ENCODE measurements at regions not wholly inside any gene's neighbourhood (a gene's known extent, or its start where the extent isn't known, plus 50 kb on each side); places are given as distances from the start of the nearest gene placed in this dataset.

- H3K4me3 Mint-ChIP-seq: no peak overlapping the region
- Histone ChIP-seq H2AFZ (ENCODE audit: insufficient read depth, low read depth, low read length, poor library complexity, severe bottlenecking) (no peak overlapping the region), H3K4me2 (replicated peaks; ENCODE audit: extremely low read depth, low read length, poor library complexity, severe bottlenecking) (no peak overlapping the region), H3K4me1 (ENCODE audit: control insufficient read depth in 1 of 2, insufficient read depth in 2 of 2, low read length in 2 of 2) (no peaks in the 10 kb centered on the region), H4K20me1 (ENCODE audit: insufficient read depth, low read length) (no peaks in the 10 kb centered on the region), H3K27me3 (ENCODE audit: control insufficient read depth in 2 of 2, insufficient read depth in 2 of 2, low read length in 2 of 2) (no peaks in the 10 kb centered on the region), H3K9me3 (replicated peaks in 1 of 2; ENCODE audit: control insufficient read depth in 1 of 2, insufficient read depth in 1 of 2, low read length in 2 of 2) (peaks cover 7 to 21% of the 10 kb centered on the region in 2 donors), H3K79me2 (ENCODE audit: insufficient read depth, low read length) (no peaks in the 10 kb centered on the region), H3K27ac (ENCODE audit: low read depth in 1 of 2, low read length in 2 of 2) (no peak overlapping the region), H3K36me3 (replicated peaks in 1 of 2; ENCODE audit: control insufficient read depth in 1 of 2, insufficient read depth in 2 of 2, low read length in 2 of 2) (no peaks in the 10 kb centered on the region), H3K9ac (ENCODE audit: insufficient read depth, low read length, poor library complexity, severe bottlenecking) (no peak overlapping the region), H3K4me3 (replicated peaks in 1 of 3; ENCODE audit: low read depth in 2 of 3, low read length in 3 of 3) (no peak overlapping the region)
- intact Hi-C loops (cut with micrococcal nuclease): no loop called here
- DNase-seq: no peak
- no peak for TF ChIP-seq CTCF (IDR thresholded peaks at IDR 0.05)
- no peaks in the 10 kb centered on the region for H3K36me3 Mint-ChIP-seq
- whole genome bisulfite sequencing (ENCODE audit: insufficient coverage): 97% methylated on average over 12 of the region's 13 CpGs
- H3K27ac Mint-ChIP-seq: peak overlapping the region in 2 of 7 donors; percentile 20 to 37
- no peaks in the 10 kb centered on the region for H3K27me3 Mint-ChIP-seq (ENCODE audit: low read depth in 3 of 3)
- no peaks in the 10 kb centered on the region for H3K4me1 Mint-ChIP-seq
- peaks cover 7 to 28% (median 13%) of the 10 kb centered on the region in 7 donors for H3K9me3 Mint-ChIP-seq
These were observed 1623.0 kb downstream of the SLITRK1 start for GRCh38 chr13:82259284-82259683.

- TF ChIP-seq CTCF (IDR thresholded peaks at IDR 0.05): no peak
These were observed 1624.3 kb downstream of the SLITRK1 start for GRCh38 chr13:82257790-82258507.

More at GRCh38 chr13:82257790-82258507, 1624.3 kb downstream of the SLITRK1 start:
- H3K27ac Mint-ChIP-seq: no peak overlapping the region
- H3K9me3 ChIP-seq (replicated peaks in 1 of 2; ENCODE audit: control insufficient read depth in 1 of 2, insufficient read depth in 1 of 2, low read length in 2 of 2): peaks cover 7 to 21% of the 10 kb centered on the region in 2 donors
- H3K36me3 Mint-ChIP-seq: no peaks in the 10 kb centered on the region
- H3K4me1 ChIP-seq (ENCODE audit: control insufficient read depth in 1 of 2, insufficient read depth in 2 of 2, low read length in 2 of 2): no peaks in the 10 kb centered on the region
- no peaks in the 10 kb centered on the region for H3K36me3 ChIP-seq (replicated peaks in 1 of 2; ENCODE audit: control insufficient read depth in 1 of 2, insufficient read depth in 2 of 2, low read length in 2 of 2)
- intact Hi-C loops (cut with micrococcal nuclease): no loop called here
- H3K27me3 ChIP-seq (ENCODE audit: control insufficient read depth in 2 of 2, insufficient read depth in 2 of 2, low read length in 2 of 2): no peaks in the 10 kb centered on the region
- 95% methylated on average over 50 of the region's 56 CpGs for WGBS (ENCODE audit: insufficient coverage)
- no peak overlapping the region for H3K9ac ChIP-seq (ENCODE audit: insufficient read depth, low read length, poor library complexity, severe bottlenecking)
- no peak overlapping the region for H3K4me2 ChIP-seq (replicated peaks; ENCODE audit: extremely low read depth, low read length, poor library complexity, severe bottlenecking)
- no peaks in the 10 kb centered on the region for H3K27me3 Mint-ChIP-seq (ENCODE audit: low read depth in 3 of 3)
- H3K4me3 Mint-ChIP-seq: no peak overlapping the region
- H3K79me2 ChIP-seq (ENCODE audit: insufficient read depth, low read length): no peaks in the 10 kb centered on the region
- no peaks in the 10 kb centered on the region for H3K4me1 Mint-ChIP-seq
- no peak overlapping the region for H2AFZ ChIP-seq (ENCODE audit: insufficient read depth, low read depth, low read length, poor library complexity, severe bottlenecking)
- no peak for DNase-seq
- no peak overlapping the region for H3K27ac ChIP-seq (ENCODE audit: low read depth in 1 of 2, low read length in 2 of 2)
- H3K9me3 Mint-ChIP-seq: peaks cover 7 to 29% (median 14%) of the 10 kb centered on the region in 7 donors
- H4K20me1 ChIP-seq (ENCODE audit: insufficient read depth, low read length): no peaks in the 10 kb centered on the region
- no peak overlapping the region for H3K4me3 ChIP-seq (replicated peaks in 1 of 3; ENCODE audit: low read depth in 2 of 3, low read length in 3 of 3)

Data from CD14-positive monocyte (primary cell).